ENCODE measurements at regions not wholly inside any gene's neighbourhood (a gene's known extent, or its start where the extent isn't known, plus 50 kb on each side); places are given as distances from the start of the nearest gene placed in this dataset.

GRCh38 chr5:9894571-9895301 is 264.6 kb upstream of the TAS2R1 start:
- TF ChIP-seq CTCF (IDR thresholded peaks at IDR 0.05; ENCODE audit: control extremely low read depth in 1 of 3, insufficient read depth in 1 of 3, low read depth in 1 of 3, low read length in 3 of 3) (no peak), POLR2AphosphoS5 (IDR thresholded peaks at IDR 0.05; ENCODE audit: low read depth, low read length) (no peak), TBP (IDR thresholded peaks at IDR 0.05; ENCODE audit: low read depth, low read length) (no peak), YY1 (IDR thresholded peaks at IDR 0.05; ENCODE audit: low read depth, low read length) (no peak), POLR2A (IDR thresholded peaks at IDR 0.05; ENCODE audit: control extremely low read depth in 1 of 2, low read depth in 2 of 2, low read length in 2 of 2) (no peak), GABPA (IDR thresholded peaks at IDR 0.05; ENCODE audit: borderline replicate concordance, insufficient read depth, low read length) (no peak), USF2 (IDR thresholded peaks at IDR 0.05; ENCODE audit: low read length) (no peak), RNF2 (IDR thresholded peaks at IDR 0.05; ENCODE audit: borderline replicate concordance, low read depth, low read length, missing control alignments, poor library complexity, severe bottlenecking) (no peak), CHD2 (IDR thresholded peaks at IDR 0.05; ENCODE audit: low read length) (no peak), EZH2 (IDR thresholded peaks at IDR 0.05; ENCODE audit: low read depth, low read length, severe bottlenecking) (no peak), SIN3A (conservative IDR thresholded peaks at IDR 0.05 in 1 of 2, IDR thresholded peaks at IDR 0.05 in 1 of 2; ENCODE audit: low read depth in 1 of 2, low read length in 2 of 2) (no peak), RFX5 (IDR thresholded peaks at IDR 0.05; ENCODE audit: borderline replicate concordance, low read depth, low read length) (no peak)
